ENCODE measurements at regions not wholly inside any gene's neighbourhood (a gene's known extent, or its start where the extent isn't known, plus 50 kb on each side); places are given as distances from the start of the nearest gene placed in this dataset.

- TF ChIP-seq REST (IDR thresholded peaks at IDR 0.05; ENCODE audit: low read depth): no peak
- TF ChIP-seq RAD21 (IDR thresholded peaks at IDR 0.05; ENCODE audit: low read depth): peak; percentile 66
Observed at GRCh38 chr19:16025108-16026101, 50.9 kb upstream of the TPM4 start.

GRCh38 chr19:16026131-16026530 lies 50.2 kb upstream of the TPM4 start:
- no peak for TF ChIP-seq CREB1 (IDR thresholded peaks at IDR 0.05; ENCODE audit: low read depth)
- TF ChIP-seq CEBPB (IDR thresholded peaks at IDR 0.05): no peak
- no peak for TF ChIP-seq USF1 (IDR thresholded peaks at IDR 0.05)
- TF ChIP-seq NFIC (IDR thresholded peaks at IDR 0.05): no peak
- no peak for TF ChIP-seq YY1 (IDR thresholded peaks at IDR 0.05; ENCODE audit: low read depth)
- no peak for TF ChIP-seq RAD21 (IDR thresholded peaks at IDR 0.05; ENCODE audit: low read depth)
- no peak for TF ChIP-seq FOXM1 (IDR thresholded peaks at IDR 0.05; ENCODE audit: borderline replicate concordance, low read depth)
- TF ChIP-seq REST (IDR thresholded peaks at IDR 0.05; ENCODE audit: low read depth): no peak
- no peak for TF ChIP-seq TAF1 (IDR thresholded peaks at IDR 0.05; ENCODE audit: low read depth)
- TF ChIP-seq ZBTB7A (IDR thresholded peaks at IDR 0.05; ENCODE audit: low read depth): no peak
- TF ChIP-seq EP300 (IDR thresholded peaks at IDR 0.05; ENCODE audit: borderline replicate concordance): no peak
- TF ChIP-seq MAX (IDR thresholded peaks at IDR 0.05): no peak
- TF ChIP-seq TEAD4 (IDR thresholded peaks at IDR 0.05): no peak
- no peak for TF ChIP-seq TCF12 (IDR thresholded peaks at IDR 0.05; ENCODE audit: low read depth)
- TF ChIP-seq EGR1 (IDR thresholded peaks at IDR 0.05): no peak
